HUES64 (cell line): ENCODE measurements at regions not wholly inside any gene's neighbourhood (a gene's known extent, or its start where the extent isn't known, plus 50 kb on each side); places are given as distances from the start of the nearest gene placed in this dataset.
"Not testable (repeated sequence)": the region's sequence is repeated elsewhere in the genome, so short reads cannot be mapped to it uniquely, and the experiment has no call there.

ENCODE experiments used
- H3K27ac ChIP-seq: 2 replicates; pipeline ENCODE4 v1.7.0; 2013; ENCODE audit warnings: low read depth, low read length, inconsistent platforms
- H3K27me3 ChIP-seq: 2 replicates; pipeline ENCODE4 v1.6.1; 2013; ENCODE audit warnings: mild to moderate bottlenecking, low read length; ENCODE audit not compliant: insufficient read depth
- H3K36me3 ChIP-seq: 2 replicates; pipeline ENCODE4 v1.6.1; 2013; ENCODE audit warnings: mild to moderate bottlenecking, low read length; ENCODE audit not compliant: insufficient read depth
- H3K4me1 ChIP-seq: 2 replicates; pipeline ENCODE4 v1.6.1; 2013; ENCODE audit warnings: mild to moderate bottlenecking, low read length, moderate library complexity; ENCODE audit not compliant: insufficient read depth
- H3K4me3 ChIP-seq: 2 replicates; pipeline ENCODE4 v1.5.1; 2013; ENCODE audit warnings: mild to moderate bottlenecking, low read length, moderate library complexity
- H3K9ac ChIP-seq: 2 replicates; pipeline ENCODE4 v1.6.1; 2013; ENCODE audit warnings: mild to moderate bottlenecking, low read depth, low read length
- H3K9me3 ChIP-seq: 2 replicates; pipeline ENCODE4 v1.6.1; 2013; ENCODE audit warnings: low read depth, low read length; ENCODE audit not compliant: insufficient read depth
- WGBS: fragments of 150-250, 120-280 bp; methylation state at CpG from one replicate; pipeline ENCODE4 v1.1.7; 2013; ENCODE audit warnings: missing lambda C conversion rate; 5-methylcytosine and 5-hydroxymethylcytosine counted together

DNA sequence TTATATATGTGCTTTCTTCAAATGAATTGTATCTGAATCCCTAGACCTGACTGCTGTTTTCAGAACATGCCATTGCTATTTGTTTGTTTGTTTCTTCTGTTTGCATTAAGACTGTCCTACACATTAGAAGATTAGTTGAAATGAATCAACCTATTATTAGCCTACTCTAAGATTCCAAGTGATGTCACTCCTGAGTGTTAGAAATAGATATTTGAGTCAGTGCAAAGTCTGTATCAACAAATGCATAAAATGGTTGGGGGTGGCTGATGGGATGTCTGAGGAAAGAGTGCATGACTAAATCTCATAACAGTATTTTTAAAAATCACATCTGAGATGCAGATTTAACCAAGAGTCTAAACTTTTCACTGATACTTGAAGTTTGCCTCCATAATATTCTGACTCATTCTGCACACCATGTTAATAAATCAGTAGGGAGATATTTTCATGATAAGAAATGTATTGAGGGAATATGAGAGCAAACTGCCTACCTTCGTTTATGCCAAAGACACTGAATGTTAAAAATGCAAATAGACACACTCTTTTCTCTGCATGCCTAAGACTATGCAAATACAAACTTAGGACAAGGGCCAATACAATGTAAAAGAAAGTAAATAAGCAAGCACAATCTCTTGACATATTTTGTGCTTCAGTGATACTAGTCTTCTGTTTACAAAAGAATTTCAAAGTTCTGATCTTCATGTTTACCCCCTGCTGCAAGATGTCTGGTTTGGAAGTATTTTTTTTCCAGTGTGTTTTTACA, 253.3 kb downstream of the LIG4 start:
- no peaks in the 10 kb centered on the region for H3K27me3 ChIP-seq
- peaks cover 7% of the 10 kb centered on the region; the same call in 1 of the 2 replicates for H3K4me1 ChIP-seq
- no CpG with 5 or more reads among the region's 1 CpG for WGBS
- no peak overlapping the region for H3K4me3 ChIP-seq
- no peak overlapping the region for H3K9ac ChIP-seq
- H3K9me3 ChIP-seq: 0 out of 2 replicates have a peak, but pooled peaks cover 2% of the 10 kb centered on the region
- H3K36me3 ChIP-seq: no peaks in the 10 kb centered on the region
- no peak overlapping the region for H3K27ac ChIP-seq

DNA sequence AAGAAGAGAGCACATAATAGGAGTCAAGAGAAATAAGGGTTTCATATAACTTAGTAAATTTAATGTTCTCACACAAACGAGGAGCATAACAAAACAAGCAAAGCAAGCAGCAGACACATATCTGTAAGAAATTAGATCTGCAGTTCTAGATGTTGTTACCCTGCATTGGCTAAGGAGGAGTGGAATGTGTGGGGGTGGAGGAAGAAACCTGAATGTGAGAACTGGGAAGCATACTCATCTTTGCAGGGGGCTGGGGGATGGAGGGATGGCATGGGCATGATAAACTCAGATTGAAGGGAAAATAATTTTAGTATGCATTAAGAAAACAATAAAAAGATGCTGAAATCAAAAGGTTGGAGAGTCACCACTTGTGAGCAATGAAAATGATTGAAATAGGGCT, 255.0 kb downstream of the LIG4 start:
- no peak overlapping the region for H3K9ac ChIP-seq
- no peaks in the 10 kb centered on the region for H3K9me3 ChIP-seq
- H3K27ac ChIP-seq: no peak overlapping the region
- H3K27me3 ChIP-seq: no peaks in the 10 kb centered on the region
- H3K4me3 ChIP-seq: no peak overlapping the region
- whole genome bisulfite sequencing: no CpG with 5 or more reads among the region's 1 CpG
- no peaks in the 10 kb centered on the region for H3K36me3 ChIP-seq
- peaks cover 7% of the 10 kb centered on the region; the same call in 1 of the 2 replicates for H3K4me1 ChIP-seq

DNA sequence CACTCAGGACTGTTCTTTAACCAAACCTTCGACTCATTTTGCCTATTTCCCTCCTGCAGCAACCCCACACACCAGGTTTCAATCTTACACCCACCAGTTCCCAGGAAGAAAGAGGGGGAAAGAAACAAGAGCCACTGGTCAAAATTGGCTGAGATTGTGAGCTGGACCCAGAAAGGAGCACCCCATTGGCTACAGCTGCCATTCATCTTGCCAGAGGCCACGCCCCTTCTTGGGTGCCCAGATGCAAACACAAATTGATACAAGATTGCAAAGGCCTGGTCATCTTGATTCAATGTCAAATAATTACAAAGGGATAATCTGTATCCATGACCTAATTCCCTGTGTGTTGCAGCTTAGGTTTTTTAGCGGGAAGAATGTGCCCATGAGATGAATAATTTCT, 258.4 kb downstream of the LIG4 start:
- H3K27me3 ChIP-seq: no peaks in the 10 kb centered on the region
- no peak overlapping the region for H3K4me3 ChIP-seq
- H3K9me3 ChIP-seq: no peaks in the 10 kb centered on the region
- 83% methylated on average over 2 of the region's 3 CpGs for WGBS
- no peak overlapping the region for H3K27ac ChIP-seq
- peaks cover 7% of the 10 kb centered on the region; the same call in 1 of the 2 replicates for H3K4me1 ChIP-seq
- no peaks in the 10 kb centered on the region for H3K36me3 ChIP-seq
- no peak overlapping the region for H3K9ac ChIP-seq

DNA sequence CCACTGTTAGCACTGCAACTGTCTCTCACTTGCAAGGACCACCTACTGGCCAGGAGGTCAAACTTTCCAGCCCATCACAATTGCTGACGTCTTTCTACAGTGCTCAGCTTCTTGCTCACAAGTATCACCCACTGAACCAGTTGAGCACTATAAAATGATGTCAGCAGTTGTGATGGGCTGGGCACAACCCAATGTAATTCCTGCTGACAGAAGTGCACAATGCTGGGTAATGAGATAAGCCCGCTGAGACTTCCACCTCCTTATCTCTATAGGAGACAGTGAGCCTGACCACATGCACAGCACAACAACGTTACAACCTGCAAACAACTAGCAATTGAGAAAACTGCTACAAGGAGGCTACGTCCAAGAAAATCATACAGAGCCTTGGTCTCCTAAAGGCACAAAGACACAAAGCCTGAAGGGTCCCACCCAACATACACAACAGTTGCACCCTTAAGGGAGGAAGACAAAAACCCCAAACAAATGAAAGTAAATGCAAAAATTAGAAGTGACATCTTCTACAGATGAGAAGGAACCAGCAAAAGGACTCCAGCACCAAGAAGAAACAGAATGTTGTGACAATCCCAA, 273.2 kb downstream of the LIG4 start:
- no peak overlapping the region for H3K9ac ChIP-seq
- WGBS: 90% methylated on average over 4 of the region's 4 CpGs
- no peaks in the 10 kb centered on the region for H3K4me1 ChIP-seq
- H3K9me3 ChIP-seq: no peaks in the 10 kb centered on the region
- no peak overlapping the region for H3K4me3 ChIP-seq
- no peak overlapping the region for H3K27ac ChIP-seq
- H3K36me3 ChIP-seq: no peaks in the 10 kb centered on the region
- H3K27me3 ChIP-seq: no peaks in the 10 kb centered on the region

DNA sequence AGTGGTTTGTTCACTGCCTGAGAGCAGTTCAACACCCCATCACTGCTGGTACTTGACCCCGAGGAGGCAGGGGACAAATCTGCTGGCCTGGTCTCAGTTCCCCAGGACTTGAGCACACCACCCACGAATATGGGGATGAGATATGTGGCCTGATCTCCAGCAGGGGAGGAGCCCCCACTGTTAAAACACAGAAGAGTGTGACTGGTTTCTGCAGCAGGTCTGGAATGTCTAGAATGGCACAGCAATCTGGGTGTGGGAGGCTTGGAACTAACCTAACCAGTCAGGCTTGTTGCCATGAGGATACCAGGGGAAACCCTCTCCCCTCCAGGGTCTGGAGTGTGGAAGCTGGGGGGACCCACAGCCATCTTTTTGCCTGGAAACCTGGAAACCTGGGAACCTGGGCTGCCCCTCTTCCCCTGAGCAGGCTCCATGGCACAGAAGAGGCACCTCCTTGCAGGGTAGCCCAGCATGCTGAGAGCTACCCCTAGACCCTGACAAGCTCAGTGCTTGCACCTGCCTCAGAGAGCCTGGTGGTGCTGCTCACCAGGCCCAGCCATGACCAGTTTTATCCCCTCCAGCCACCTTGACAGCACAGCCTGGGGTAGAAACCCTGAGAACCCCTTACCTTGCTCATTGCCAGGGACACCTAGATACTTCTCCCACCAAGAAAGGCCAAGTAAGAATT, 273.8 kb downstream of the LIG4 start:
- Histone ChIP-seq H3K27ac (no peak overlapping the region), H3K36me3 (no peaks in the 10 kb centered on the region), H3K9me3 (no peaks in the 10 kb centered on the region), H3K4me3 (no peak overlapping the region), H3K27me3 (no peaks in the 10 kb centered on the region), H3K9ac (no peak overlapping the region), H3K4me1 (no peaks in the 10 kb centered on the region)
- WGBS: 94% methylated on average over 2 of the region's 2 CpGs

DNA sequence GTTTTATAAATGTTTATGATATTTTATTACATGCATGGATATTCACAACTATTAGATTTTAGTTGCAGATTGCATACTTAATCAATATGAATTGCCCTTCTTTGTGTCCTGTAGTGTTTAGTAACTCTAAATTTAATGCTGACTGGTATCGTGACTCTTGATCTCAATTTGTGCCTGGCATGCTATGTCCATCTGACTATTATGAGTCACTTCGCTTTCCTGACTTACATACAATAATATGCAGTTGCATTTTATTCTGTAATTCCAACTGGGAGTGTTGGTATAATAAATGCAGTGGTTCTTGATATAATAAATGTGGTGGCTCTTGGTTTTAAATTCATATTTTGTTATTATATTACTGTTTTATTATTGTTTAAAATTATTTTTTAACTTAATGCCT, 277.5 kb downstream of the LIG4 start:
- 97% methylated on average over 2 of the region's 2 CpGs for WGBS
- H3K4me1 ChIP-seq: no peaks in the 10 kb centered on the region
- no peaks in the 10 kb centered on the region for H3K36me3 ChIP-seq
- no peak overlapping the region for H3K9ac ChIP-seq
- no peak overlapping the region for H3K4me3 ChIP-seq
- H3K27me3 ChIP-seq: no peaks in the 10 kb centered on the region
- no peaks in the 10 kb centered on the region for H3K9me3 ChIP-seq
- no peak overlapping the region for H3K27ac ChIP-seq

DNA sequence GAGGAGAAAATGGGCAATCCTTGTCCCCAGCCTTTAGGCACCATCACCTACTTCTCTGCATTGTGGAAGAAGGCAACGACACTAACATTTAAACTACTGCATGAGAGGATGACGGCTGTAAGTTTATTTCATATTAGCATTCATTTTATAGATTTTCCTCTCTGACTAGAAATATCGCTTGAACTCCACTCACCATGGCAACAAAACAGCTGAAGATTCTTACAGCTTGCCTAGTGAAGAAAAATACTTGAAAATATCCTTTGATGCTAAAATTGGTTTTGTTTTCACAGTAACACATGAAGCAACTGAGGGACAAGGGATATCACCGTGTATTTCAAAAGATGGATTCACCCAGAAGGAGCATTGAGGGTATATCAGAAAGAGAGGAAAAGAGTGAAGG, 284.3 kb downstream of the LIG4 start:
- Histone ChIP-seq H3K27me3 (no peaks in the 10 kb centered on the region), H3K9me3 (no peaks in the 10 kb centered on the region), H3K9ac (no peak overlapping the region), H3K36me3 (no peaks in the 10 kb centered on the region), H3K4me1 (no peaks in the 10 kb centered on the region), H3K27ac (no peak overlapping the region), H3K4me3 (no peak overlapping the region)
- 94% methylated on average over 3 of the region's 4 CpGs for WGBS

DNA sequence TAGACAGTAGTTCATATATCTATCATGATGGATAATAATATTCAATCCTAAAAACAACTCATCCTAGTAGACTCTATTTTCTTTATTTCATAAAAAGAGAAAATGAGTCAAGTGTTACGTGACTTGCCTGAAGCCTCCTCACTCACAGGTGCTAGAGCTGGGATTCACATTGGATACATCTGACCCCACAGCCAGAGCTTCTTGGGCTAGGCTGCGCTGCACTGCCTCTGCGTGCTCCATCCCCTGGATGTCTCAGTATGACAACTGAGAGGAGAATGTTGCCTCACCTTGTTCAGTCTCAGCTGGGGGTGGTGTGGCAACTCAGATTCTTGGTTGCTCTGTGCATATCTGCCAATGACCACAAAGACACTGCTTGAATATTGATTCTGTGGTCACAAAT, 286.6 kb downstream of the LIG4 start:
- H3K9me3 ChIP-seq: no peaks in the 10 kb centered on the region
- H3K9ac ChIP-seq: no peak overlapping the region
- 92% methylated on average over 3 of the region's 3 CpGs for WGBS
- no peaks in the 10 kb centered on the region for H3K4me1 ChIP-seq
- no peaks in the 10 kb centered on the region for H3K27me3 ChIP-seq
- no peaks in the 10 kb centered on the region for H3K36me3 ChIP-seq
- H3K27ac ChIP-seq: no peak overlapping the region
- H3K4me3 ChIP-seq: no peak overlapping the region

DNA sequence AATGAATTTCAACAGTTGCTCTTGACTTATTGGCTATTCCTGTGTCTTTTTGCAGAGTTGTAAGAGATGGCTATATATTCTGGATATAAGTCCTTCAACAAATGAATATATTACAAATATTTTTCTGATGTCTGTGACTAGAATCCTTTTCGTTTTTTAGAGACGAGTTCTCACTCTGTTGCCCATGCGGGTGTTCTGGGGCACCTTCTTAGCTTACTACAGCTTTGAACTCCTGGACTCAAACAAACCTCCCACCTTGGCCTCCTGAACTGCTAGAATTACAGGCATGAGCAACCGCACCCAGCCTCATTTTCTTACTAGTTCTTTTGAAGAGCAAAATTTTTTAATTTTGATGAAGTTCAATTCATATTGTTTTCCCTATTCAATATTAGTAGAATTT, 287.8 kb downstream of the LIG4 start:
- H3K27ac ChIP-seq: no peak overlapping the region
- H3K9ac ChIP-seq: no peak overlapping the region
- H3K36me3 ChIP-seq: no peaks in the 10 kb centered on the region
- H3K27me3 ChIP-seq: no peaks in the 10 kb centered on the region
- no peaks in the 10 kb centered on the region for H3K9me3 ChIP-seq
- WGBS: 98% methylated on average over 4 of the region's 4 CpGs
- H3K4me1 ChIP-seq: no peaks in the 10 kb centered on the region
- no peak overlapping the region for H3K4me3 ChIP-seq

DNA sequence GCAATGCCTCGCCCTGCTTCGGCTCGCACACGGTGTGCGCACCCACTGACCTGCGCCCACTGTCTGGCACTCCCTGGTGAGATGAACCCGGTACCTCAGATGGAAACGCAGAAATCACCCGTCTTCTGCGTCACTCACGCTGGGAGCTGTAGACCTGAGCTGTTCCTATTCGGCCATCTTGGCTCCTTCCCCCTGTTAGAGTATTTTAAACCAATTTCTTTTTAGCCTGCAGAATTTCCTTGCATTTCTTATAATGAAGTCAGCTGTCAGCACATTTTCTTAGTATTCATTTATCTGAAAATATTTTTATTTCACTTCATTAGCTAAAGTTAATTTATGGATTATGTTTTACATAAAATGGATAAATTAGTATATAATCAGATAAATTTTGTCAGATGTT, 288.8 kb downstream of the LIG4 start:
- H3K27me3 ChIP-seq, H3K4me3 ChIP-seq, H3K27ac ChIP-seq, H3K36me3 ChIP-seq, H3K9me3 ChIP-seq, H3K9ac ChIP-seq, H3K4me1 ChIP-seq: not testable (repeated sequence)
- WGBS: 65% methylated on average over 8 of the region's 12 CpGs

DNA sequence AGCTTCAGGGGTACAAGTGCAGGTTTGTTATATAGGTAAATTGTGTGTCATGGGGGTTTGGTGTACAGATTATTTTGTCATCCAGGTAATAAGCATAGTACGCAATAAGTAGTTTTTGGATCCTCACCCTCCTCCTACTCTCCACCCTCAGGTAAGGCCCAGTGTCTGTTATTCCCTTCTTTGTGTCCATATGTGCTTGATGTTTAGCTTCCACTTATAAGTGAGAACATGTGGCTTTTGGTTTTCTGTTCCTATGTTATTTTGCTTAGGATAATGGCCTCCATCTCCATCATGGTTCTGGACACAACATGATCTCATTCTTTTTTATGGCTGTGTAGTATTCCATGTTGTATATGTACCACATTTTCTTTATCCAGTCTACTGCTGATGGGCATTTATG, 298.4 kb downstream of the LIG4 start:
- H3K4me3 ChIP-seq, H3K4me1 ChIP-seq, H3K36me3 ChIP-seq, H3K9ac ChIP-seq, H3K9me3 ChIP-seq, H3K27ac ChIP-seq, H3K27me3 ChIP-seq: not testable (repeated sequence)
- no CpG with 5 or more reads among the region's 1 CpG for WGBS
